ENCODE measurements at regions not wholly inside any gene's neighbourhood (a gene's known extent, or its start where the extent isn't known, plus 50 kb on each side); places are given as distances from the start of the nearest gene placed in this dataset.
"Not testable (repeated sequence)": the region's sequence is repeated elsewhere in the genome, so short reads cannot be mapped to it uniquely, and the experiment has no call there.

DNA sequence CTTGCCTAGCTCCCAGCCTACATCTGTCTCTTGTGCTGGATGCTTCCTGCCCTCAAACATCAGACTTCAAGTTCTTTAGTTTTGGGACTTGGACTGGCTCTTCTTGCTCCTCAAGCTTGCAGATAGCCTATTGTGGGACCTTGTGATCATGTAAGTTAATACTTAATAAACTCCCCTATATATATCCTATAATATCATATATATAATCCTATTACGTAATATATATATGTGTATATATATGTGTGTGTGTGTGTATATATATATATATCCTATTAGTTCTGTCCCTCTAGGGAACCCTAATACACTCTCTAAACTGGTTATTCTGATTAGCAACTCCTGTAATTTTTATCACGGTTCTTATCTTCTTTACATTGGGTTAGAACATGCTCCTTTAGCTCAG lies 274.9 kb upstream of the USP25 start:
- in situ Hi-C loops (cut with MboI; ENCODE audit: low sequenced_read_pairs) = not testable (repeated sequence)

DNA sequence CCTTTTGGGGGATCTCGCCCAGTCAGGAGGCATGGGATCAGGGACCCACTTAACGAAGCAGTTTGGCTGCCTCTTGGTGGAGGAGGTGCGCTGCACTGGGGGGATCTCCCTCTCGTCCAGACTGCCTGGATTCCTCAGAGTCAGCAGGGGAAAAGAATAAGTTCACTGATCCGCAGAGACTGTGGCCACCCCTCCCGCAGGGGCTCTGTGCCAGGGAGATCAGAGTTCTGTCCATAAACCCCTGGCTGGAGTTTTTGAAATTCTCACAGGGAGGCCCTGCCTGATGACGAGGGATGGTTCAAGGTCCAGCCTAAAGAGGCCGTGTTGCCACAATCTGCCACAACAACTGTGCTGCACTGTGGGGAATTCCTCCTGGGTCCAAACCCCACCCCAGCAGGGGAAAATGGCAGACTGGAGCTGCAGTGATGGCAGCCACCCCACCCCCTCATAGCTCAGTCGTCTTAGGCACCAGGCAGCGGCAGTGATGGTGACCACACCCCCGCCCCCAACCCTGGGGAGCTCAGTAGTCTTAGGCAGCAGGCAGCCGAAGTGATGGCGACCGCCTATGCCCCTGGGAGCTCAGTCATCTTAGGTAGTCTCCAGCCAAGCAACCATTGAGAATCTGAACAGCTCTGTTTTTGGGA lies 273.8 kb upstream of the USP25 start:
- in situ Hi-C loops (cut with MboI; ENCODE audit: low sequenced_read_pairs) = no loop called here

DNA sequence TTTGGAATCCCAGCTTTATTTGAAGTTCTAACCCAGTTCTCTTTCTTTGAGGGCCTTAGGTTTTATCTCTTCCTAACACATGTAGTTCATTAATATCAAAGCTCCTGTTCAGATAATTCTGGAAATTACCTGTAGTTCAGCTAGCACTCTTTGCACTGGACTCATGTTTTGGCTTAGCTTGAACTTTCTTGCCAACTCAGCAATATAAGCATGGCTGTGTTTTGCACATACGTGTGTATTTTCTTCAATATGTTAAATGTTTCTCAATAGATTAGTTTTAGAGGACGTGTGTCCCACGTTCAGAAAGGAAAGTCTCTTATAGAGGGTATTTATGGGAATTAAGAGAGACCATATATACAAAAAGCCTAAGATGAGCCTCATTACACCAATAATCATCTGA lies 271.8 kb upstream of the USP25 start:
- in situ Hi-C loops (cut with MboI; ENCODE audit: low sequenced_read_pairs) = no loop called here

DNA sequence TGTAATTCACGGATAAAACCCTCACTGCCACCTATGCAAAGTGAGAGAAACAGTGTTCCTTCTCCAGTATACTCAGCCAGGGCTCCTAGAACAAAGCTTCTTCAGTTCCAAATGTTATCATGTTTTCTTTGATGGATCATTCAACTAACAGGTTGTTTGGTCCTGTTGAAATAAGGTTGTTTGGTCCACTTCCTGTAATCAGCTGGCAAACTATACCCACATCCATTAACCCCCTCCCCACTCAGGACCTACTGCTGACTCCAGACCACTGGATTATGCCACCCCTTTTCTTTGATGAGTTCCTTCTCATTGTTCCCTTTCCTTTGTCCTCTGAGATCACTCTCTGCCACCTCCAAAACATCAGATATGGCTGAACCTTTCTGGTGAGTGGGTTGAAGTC lies 267.7 kb upstream of the USP25 start:
- in situ Hi-C loops (cut with MboI; ENCODE audit: low sequenced_read_pairs) = no loop called here

DNA sequence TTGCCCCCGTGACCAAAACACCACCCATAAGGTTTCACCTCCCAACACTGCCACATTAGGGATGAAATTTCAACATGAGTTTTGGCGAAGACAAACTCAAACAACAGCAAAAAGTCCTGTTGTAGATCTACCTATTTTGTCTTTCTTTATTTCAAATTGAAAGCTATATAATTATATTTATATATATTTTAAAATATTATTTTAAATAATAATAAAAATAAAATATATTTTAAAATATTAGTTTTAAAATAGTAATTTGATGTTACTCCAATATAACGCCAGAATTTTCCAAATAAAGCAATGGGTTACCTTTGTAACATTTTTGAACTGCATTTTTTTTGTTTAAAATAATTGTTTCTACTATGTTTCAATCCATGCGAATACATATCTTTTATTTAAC lies 263.5 kb upstream of the USP25 start:
- in situ Hi-C loops (cut with MboI; ENCODE audit: low sequenced_read_pairs) = no loop called here

DNA sequence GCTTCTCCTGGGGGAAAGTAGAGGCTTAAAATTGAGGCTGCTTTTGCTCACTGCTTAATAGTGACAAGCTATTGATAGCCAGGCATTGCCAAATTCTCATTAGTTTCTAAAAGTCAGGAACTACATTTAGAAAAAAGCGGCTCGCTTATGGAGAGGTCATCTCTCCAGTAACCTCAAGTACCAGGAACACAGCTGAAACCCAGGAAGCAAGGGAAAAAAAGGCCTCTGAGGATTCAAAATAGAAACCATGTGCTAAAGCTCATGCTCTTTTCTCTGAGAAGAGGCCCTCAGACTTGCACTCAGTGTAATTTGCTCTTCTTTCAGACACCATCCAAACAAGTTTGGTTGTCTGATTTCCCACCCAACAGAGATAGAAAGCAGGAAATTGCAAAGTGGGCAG lies 261.4 kb upstream of the USP25 start:
- in situ Hi-C loops (cut with MboI; ENCODE audit: low sequenced_read_pairs) = no loop called here

DNA sequence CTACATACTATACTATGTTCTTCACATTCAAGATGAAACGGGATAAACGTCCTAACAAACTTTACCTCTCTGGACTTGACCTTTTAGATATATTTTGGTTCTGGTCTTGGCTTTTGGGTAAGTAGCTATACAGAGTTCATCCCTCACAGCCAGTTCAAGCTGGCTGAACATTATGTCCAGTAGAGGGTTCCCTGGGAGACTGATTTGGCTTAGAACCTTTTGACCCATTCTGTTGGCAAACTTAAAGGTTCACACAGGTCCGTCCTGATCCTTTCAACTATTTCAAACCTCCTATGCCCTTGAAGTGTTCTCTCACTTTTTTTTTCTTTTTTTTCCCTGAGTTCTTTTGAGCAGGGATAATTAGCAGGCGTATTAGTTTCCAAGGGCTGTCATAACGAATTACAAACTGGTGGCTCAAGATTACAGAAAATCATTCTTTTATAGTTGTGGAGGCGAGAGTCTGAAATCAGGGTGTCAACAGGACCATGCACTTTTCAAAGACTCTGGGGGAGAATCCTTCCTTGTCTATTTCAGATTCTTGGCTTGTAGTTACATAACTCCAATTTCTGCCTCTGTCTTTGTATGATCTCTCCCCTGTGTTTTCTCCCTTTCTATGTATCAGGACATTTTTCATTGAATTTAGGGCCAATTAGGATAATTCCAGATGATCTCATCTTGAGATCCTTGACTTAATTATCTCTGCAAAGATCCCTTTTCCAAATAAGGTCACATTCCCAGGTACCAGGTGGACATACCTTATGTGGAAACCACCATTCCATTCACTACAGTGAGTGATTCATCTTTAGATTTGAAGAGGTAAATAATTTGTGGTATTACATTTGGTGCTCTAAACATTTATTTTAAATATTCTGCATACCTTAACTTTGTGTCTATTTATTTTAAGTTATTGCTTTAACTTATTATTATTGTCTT lies 257.4 kb upstream of the USP25 start:
- in situ Hi-C loops (cut with MboI; ENCODE audit: low sequenced_read_pairs) = no loop called here

DNA sequence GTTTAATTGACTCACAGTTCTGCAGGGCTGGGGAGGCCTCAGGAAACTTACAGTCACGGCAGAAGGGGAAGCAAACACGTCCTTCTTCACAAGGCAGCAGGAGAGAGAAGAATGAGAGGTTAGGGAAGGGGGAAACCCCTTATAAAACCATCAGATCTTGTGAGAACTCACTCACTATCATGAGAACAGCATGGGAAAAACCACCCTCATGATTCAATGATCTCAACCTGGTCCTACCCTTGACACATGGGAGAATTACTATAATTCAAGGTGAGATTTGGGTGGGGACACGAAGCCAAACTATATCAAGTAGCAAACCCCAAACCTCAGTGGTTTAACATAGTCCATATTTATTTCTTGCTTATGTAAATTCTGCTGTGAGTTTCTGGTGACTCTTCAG lies 252.0 kb upstream of the USP25 start:
- in situ Hi-C loops (cut with MboI; ENCODE audit: low sequenced_read_pairs) = not testable (repeated sequence)

DNA sequence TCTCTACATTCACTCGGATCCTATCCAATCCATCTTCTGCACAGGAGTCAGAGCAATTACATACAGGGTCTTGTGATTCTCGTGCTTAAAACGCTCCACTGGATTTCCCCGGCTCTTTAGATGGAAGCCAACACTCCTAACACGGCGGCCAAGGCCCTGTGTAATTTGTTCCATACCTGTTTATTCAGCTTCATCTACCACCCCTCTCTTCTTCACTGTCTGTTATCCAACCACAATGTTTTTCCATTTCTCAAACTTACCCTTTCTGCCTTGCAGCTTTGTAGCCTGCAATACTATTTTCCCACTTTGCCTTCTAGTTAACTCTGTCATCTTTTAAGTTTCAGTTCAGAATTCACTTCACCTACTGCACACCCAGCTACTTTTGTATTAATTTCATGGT lies 249.6 kb upstream of the USP25 start:
- in situ Hi-C loops (cut with MboI; ENCODE audit: low sequenced_read_pairs) = no loop called here

DNA sequence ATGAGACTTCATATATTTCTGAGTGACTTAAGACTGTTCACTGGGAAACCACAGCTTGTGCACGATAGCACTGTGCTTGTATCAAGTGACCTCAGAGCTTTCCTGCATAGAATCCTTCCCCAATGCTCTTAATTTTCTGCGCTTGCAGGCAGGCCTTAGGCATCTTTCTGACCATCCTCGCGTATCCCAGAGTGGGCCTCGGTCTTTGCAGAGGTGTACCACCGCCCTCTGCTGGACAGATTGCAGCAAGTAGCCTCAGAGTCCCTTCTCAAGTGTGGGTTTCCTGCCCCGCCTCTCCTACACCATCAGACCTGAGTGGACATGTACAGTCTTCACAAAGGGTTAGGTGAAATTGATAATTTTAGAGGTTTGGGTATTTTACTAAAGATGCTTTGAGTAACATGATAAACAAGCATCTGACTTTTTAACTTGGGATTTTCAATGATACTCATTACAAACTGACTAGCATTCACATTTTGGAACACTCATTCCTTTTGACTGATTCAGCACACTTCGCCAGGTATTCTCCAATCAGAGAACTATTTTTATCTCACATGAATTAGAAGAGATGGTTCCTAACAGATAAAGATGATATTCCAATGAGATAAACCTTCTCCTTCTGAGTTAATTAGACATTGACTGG lies 246.5 kb upstream of the USP25 start:
- in situ Hi-C loops (cut with MboI; ENCODE audit: low sequenced_read_pairs) = no loop called here

DNA sequence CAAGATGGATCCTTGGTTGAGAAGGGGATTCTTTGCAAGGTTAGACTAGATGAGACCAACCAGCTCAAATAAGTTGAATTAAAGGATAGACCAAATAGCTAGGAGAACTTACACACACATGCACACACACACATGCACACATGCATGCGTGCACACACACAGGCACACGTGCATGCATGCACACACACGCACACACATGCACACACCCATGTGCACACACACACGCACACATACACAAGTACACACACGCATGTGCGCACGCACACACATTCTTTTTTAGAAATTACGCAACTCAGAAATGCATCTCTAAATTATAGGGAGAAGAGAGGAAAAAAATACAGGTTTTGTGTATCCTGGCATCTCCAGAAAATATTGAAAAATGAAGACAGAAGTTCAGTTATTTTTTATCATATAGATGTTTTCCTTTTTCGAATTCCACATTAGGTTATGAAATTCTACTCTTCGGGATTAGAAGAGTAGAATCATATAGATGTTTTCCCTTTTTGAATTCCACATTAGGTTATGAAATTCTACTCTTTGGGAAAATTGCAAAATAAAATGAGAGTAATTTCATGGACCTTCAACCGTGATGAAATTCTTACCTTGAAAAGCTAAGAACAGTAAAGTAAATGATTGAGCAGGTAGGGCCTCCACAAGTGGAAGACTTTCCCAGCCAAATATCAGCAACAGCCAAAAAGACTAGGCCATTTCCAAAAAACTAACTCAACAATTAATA lies 243.2 kb upstream of the USP25 start:
- in situ Hi-C loops (cut with MboI; ENCODE audit: low sequenced_read_pairs) = no loop called here

DNA sequence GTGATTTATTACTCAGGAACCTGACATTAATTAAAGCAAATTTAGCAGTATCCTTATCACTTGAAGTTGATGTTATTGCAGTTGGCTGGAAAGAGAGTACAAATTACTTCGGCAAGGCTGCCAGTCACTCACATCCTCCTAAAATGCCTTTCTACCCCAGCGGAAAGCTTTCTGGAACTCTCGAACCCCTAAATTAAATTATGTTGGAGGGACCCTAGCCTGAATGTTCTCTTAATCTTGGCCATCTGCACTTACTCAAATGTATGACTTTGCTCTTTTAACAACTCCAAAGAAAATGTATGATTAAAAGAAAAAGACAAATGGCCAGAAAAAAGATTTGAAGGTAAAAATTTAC lies 242.6 kb upstream of the USP25 start:
- in situ Hi-C loops (cut with MboI; ENCODE audit: low sequenced_read_pairs) = no loop called here

DNA sequence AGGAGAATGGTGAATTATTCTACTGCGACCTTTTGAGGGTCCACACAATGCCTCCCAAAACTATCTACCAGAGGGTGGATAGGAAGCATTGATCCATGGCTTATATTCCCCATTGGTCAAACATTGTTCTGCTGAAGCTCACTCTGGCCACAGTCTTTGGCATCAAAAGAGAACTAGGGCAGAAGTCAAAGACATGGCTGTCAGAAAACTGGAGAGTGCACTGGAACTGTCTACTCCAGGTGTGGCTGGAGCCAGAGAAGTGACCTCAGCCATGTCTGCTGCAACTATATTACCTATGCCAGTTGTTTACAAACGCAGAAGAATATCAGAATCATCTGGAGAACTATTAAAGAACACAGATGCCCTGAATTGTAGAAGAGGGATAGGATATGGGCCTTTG lies 238.7 kb upstream of the USP25 start:
- in situ Hi-C loops (cut with MboI; ENCODE audit: low sequenced_read_pairs) = no loop called here

DNA sequence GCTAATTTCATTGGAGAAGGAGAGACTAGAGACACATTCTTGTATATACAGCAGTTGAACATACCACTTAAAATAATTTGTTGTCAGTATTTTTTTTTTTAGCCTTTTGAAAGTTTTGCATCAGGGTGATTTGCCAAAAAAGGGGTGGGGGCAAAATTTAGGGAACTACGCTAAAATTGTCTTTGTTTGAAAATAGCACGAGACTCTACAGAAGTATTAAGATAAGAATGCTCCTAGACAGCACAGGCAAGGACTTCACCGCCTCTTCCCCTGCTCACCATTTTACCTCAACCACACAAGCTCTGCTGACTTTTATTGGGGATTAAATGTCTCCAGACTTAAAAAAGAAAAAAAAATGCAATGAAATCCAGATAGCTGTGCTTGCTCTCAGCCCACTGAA lies 236.1 kb upstream of the USP25 start:
- in situ Hi-C loops (cut with MboI; ENCODE audit: low sequenced_read_pairs) = no loop called here

DNA sequence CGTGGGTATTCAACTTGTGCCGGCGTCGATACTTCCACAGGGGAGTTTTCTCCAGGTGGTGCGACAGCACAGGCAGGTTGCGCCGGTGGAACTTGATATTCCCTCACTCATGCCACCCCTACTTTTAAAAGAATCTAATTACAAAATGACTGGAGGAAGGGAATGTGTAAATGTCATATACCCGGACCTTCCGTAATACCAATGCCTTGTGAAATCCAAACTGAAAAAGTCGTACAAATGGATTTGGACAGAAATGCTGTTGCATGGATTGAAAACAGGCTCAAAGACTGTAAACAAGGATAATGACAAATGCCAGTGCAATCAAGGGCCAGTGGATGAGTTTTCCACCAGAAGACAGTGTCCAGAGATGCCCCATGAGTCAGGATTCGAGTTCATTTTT lies 235.3 kb upstream of the USP25 start:
- in situ Hi-C loops (cut with MboI; ENCODE audit: low sequenced_read_pairs) = no loop called here

DNA sequence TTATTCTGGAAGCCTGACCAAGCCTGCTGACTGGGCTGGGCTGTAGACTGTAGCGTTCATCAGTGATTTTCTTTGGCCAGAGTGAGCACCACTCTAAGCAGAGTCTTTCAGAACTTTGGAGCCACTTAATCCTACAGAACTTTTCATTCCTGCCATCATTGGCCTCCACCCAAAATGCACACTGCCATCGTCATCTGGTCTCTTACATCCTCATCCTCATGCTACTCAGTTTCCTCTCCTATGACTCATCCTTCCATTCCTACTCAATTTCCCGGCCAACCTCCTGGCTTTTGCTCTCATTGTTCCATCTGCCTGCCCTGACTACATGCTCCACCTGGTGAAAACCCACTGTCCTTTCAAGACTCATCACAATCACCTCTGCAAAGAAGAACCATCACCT lies 233.8 kb upstream of the USP25 start:
- in situ Hi-C loops (cut with MboI; ENCODE audit: low sequenced_read_pairs) = no loop called here

DNA sequence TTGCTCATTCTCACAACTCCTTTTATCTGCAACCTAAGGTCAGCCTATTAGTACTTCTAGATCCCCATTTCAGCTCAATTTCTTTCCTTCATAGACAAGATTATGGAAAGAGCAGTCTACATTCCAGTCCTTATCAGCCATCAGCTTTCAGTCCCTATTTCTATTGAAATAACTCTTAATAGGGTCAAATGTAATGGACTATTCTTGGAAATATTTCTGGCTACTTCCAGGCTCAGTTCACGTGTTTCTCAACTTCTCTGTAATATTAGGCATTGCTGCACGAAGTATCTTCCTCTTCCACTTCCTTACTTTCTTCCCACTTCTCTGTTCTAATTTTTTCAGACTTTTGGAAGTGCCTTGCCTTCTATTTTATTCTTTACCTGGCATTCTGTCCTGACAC lies 232.9 kb upstream of the USP25 start:
- in situ Hi-C loops (cut with MboI; ENCODE audit: low sequenced_read_pairs) = no loop called here

DNA sequence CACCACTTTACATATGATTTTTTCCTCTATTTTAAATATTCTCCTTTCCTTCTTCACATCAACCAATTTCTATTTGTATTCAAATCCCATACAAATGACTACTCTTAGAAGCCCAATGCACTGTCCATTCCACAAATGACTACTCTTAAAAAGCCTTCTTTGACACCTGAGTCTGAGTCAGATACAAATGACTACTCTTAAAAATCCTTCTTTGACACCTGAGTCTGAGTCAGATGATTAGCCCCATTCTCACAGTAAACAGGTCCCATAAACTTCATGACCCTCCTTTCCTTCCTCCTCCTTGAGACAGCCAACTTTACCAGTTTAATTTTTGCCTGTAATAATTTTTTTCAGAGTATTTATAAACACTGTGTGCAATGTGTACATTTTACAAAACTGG lies 231.3 kb upstream of the USP25 start:
- in situ Hi-C loops (cut with MboI; ENCODE audit: low sequenced_read_pairs) = no loop called here

DNA sequence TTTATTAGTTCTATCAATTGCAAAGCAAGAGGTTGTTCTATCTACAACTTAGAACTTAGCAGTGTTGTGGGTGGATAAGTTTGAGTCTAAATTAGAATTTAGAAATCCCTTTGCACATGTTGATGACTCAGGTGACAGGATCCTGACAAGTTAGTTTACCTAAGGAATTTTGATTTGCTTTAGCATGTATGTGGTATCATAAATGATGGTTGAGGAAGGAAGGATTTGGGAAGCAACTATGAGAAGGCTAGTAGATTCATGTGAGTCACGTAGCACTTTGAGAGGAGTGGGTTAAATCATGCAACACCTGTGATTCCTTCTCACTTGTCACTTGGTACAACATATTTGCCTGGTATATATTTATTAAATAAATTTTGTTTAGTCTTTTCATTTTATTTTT lies 223.7 kb upstream of the USP25 start:
- in situ Hi-C loops (cut with MboI; ENCODE audit: low sequenced_read_pairs) = no loop called here

DNA sequence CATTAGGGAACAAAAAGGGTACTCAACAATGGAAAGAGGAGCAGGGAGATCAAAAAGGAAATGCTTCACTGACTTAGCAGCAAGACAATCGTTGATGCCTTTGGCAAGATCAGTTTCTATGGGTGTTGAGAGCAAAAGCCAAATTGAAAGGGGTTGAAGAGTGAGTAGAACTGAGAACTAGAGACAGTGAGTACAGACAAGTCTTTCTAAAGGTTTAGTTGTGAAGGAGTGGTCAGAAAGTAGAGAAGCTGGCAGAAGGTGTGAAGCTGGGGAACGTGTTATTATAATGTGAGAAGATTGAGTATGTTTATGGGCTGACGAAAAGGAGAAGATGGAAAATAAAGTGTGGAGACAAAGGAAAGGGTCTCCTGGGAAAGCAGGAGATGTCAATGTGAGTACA lies 221.2 kb upstream of the USP25 start:
- in situ Hi-C loops (cut with MboI; ENCODE audit: low sequenced_read_pairs) = no loop called here

Data from HL-60/S4 (cell line).